Esophagus squamous epithelium (tissue), 5 donors: ENCODE measurements at regions not wholly inside any gene's neighbourhood (a gene's known extent, or its start where the extent isn't known, plus 50 kb on each side); places are given as distances from the start of the nearest gene placed in this dataset.

Source experiments
- DNase-seq: peaks from one replicate; lab custom pipeline; 2025; lab: John Stamatoyannopoulos, UW
- H3K27ac ChIP-seq, 4 donors: fragments of 200-600 bp; sonication (generic); one replicate each; pipeline ENCODE4 v1.5.1; 2016 to 2019; ENCODE audit warnings: mild to moderate bottlenecking in 1 of 4
- H3K27me3 ChIP-seq, 4 donors: fragments of 200-600 bp; sonication (generic); 1 replicate in 3 of 4; 2 replicates in 1 of 4; pipeline versions ENCODE4 v1.5.1 to v1.6.0; 2017 to 2021; ENCODE audit warnings: antibody characterized with exemption in 1 of 4
- H3K36me3 ChIP-seq, 3 donors: fragments of 200-600 bp; sonication (generic); one replicate each; pipeline ENCODE4 v1.5.1; 2016 to 2019
- H3K4me1 ChIP-seq, 3 donors: fragments of 200-600 bp; sonication (generic); one replicate each; pipeline ENCODE4 v1.5.1; 2017 to 2019
- H3K4me3 ChIP-seq, 4 donors: fragments of 200-600 bp; sonication (generic); 1 replicate in 3 of 4; 2 replicates in 1 of 4; pipeline ENCODE4 v1.5.1; 2016 to 2019; ENCODE audit warnings: mild to moderate bottlenecking in 2 of 4, moderate library complexity in 1 of 4
- H3K9me3 ChIP-seq, 3 donors: fragments of 200-600 bp; sonication (generic); one replicate each; pipeline ENCODE4 v1.5.1; 2016 to 2019
- POLR2A ChIP-seq, 4 donors: fragments of 450-650 bp; IDR thresholded peaks; one replicate each; pipeline ENCODE4 v1.6.1; 2017; ENCODE audit warnings: antibody characterized with exemption in 4 of 4, mild to moderate bottlenecking in 4 of 4, moderate library complexity in 3 of 4
- WGBS, 2 donors: methylation state at CpG; one replicate each; pipeline ENCODE4 v1.1.5; 2018; 5-methylcytosine and 5-hydroxymethylcytosine counted together
- intact Hi-C: fragments of 100-400 bp; cut with DNase I; formaldehyde crosslinking; loops from one replicate; pipeline ENCODE4 v1.15.0; 2022
- TF ChIP-seq, protein P1 (sequence below), 6 experiments: fragments of 450-650 bp in 4 of 6; fragments of 200-600 bp in 2 of 6; sonication (generic) in 2 of 6; IDR thresholded peaks; one replicate each; pipeline ENCODE4 v1.5.1; 2016 to 2019; ENCODE audit warnings: antibody characterized with exemption in 6 of 6, mild to moderate bottlenecking in 4 of 6, moderate library complexity in 4 of 6
- donor health status: DM: yes; HTN: yes; CAD: no.

DNA sequence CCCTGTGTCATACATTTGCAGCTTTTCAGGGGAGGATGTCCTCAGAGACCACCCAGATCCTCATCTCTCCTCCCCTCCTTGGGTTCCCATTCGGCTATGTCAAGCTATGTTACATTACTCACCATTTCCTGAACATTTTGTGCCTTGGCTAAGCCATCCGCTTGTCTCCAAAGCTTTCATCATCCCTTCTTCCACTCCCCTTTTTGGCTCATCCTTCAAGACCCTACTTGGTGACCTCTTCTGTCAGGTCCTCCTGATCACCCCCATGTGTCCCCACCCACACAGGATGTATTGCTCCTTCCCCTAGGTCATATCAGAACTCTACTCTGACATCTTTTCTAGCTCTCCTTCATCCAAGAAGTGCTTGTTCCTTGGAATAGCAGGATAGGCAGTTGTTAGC lies 81.8 kb downstream of the BOD1 start:
- H3K27ac ChIP-seq, result no peak overlapping the region
- no peak for DNase-seq
- no peaks in the 10 kb centered on the region for H3K4me1 ChIP-seq
- no peaks in the 10 kb centered on the region for H3K36me3 ChIP-seq
- no peak overlapping the region for H3K4me3 ChIP-seq
- intact Hi-C loops, result no loop called here
- H3K27me3 ChIP-seq, result peaks cover 0 to 5% (median 0%) of the 10 kb centered on the region in 4 donors
- WGBS, 2 donors, result 62 to 69% methylated on average over 2 of the region's 2 CpGs
- TF ChIP-seq, protein P1, sequence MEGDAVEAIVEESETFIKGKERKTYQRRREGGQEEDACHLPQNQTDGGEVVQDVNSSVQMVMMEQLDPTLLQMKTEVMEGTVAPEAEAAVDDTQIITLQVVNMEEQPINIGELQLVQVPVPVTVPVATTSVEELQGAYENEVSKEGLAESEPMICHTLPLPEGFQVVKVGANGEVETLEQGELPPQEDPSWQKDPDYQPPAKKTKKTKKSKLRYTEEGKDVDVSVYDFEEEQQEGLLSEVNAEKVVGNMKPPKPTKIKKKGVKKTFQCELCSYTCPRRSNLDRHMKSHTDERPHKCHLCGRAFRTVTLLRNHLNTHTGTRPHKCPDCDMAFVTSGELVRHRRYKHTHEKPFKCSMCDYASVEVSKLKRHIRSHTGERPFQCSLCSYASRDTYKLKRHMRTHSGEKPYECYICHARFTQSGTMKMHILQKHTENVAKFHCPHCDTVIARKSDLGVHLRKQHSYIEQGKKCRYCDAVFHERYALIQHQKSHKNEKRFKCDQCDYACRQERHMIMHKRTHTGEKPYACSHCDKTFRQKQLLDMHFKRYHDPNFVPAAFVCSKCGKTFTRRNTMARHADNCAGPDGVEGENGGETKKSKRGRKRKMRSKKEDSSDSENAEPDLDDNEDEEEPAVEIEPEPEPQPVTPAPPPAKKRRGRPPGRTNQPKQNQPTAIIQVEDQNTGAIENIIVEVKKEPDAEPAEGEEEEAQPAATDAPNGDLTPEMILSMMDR (IDR thresholded peaks at IDR 0.05), result no peak
- no peak for TF ChIP-seq POLR2A (IDR thresholded peaks at IDR 0.05)
- no peaks in the 10 kb centered on the region for H3K9me3 ChIP-seq

DNA sequence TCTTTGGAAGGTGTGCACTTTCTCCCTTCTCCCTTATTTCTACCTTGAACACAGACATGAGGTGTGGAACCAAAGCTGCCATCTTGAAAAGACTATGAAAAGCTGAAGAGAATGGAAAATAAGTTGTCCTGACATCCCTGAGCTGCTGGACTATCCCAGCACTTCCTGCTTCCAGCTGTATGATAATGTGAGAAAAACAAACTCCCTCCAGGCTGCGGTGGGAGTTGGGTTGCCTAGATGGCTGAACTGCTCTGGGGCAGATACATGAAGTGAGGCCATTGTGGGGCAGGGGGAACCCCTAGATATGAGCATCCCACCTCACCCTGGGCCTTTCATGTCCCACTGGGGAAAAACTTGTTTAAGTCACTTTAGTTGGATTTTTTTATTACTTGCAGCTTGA lies 82.4 kb downstream of the BOD1 start:
- Histone ChIP-seq H3K9me3 (no peaks in the 10 kb centered on the region), H3K27me3 (peaks cover 0 to 5% (median 0%) of the 10 kb centered on the region in 4 donors), H3K36me3 (no peaks in the 10 kb centered on the region), H3K27ac (no peak overlapping the region), H3K4me1 (no peaks in the 10 kb centered on the region), H3K4me3 (no peak overlapping the region)
- DNase-seq, result no peak
- intact Hi-C loops, result no loop called here
- WGBS, 2 donors, result 11 to 33% methylated on average over 1 of the region's 1 CpG
- TF ChIP-seq POLR2A (IDR thresholded peaks at IDR 0.05), result no peak
- TF ChIP-seq, protein P1 (IDR thresholded peaks at IDR 0.05), result no peak

DNA sequence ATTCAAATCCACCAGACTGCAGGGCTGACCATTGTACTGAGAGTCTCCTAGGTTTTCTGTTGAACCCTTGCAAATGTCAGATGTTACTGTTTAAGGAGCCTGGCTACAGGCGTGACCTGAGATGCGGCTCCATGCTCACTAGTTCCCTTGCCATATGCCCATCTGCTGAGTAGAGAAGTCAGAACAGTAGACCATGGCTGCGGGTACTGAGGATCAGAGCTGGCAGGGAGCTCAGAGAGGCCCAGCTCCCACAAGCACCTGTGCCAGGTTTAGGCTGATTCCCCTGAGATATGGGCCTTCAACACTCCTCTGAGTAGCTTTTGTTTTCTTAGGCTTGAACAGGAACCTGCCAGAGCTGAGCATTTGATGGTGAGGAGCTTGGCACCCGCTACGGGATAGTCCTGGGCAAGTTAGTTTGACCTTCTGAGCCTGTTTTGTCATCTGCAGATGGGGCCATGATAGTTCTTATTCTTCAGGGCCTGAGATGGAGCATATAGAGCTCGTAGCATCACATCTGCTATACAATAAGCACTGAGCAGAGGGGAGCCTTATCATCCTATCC lies 83.7 kb downstream of the BOD1 start:
- 83 to 84% methylated on average over 2 to 4 of the region's 6 CpGs for WGBS, 2 donors
- Histone ChIP-seq H3K4me3 (no peak overlapping the region), H3K36me3 (no peaks in the 10 kb centered on the region), H3K27me3 (no peaks in the 10 kb centered on the region), H3K4me1 (no peaks in the 10 kb centered on the region), H3K27ac (no peak overlapping the region), H3K9me3 (no peaks in the 10 kb centered on the region)
- intact Hi-C loops, result no loop called here
- DNase-seq, result no peak
- no peak for TF ChIP-seq POLR2A (IDR thresholded peaks at IDR 0.05)
- TF ChIP-seq, protein P1 (IDR thresholded peaks at IDR 0.05), result no peak

DNA sequence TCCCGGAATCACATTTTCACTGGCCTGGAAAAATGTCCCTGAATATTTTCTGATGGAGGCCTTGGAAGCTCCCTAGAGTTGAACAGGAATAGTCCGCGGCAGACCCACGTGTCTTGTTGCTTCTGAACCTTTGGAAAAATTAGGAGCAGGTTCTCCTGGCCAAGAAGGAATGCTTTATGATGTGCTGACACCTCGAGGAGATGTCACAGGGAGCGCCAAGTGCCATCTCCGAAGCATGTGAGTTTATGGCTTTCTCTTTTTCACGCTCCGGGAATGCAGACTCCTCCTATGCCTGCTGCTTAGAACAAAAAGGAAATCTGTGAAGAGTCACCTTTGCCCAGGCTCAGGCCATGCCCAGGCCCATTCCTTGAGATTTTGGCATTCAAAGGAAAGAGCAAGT lies 84.6 kb downstream of the BOD1 start:
- no peaks in the 10 kb centered on the region for H3K4me1 ChIP-seq
- intact Hi-C loops, result no loop called here
- no peak overlapping the region for H3K27ac ChIP-seq
- no peak for TF ChIP-seq POLR2A (IDR thresholded peaks at IDR 0.05)
- TF ChIP-seq, protein P1 (IDR thresholded peaks at IDR 0.05), result no peak
- no peak for DNase-seq
- no peak overlapping the region for H3K4me3 ChIP-seq
- no peaks in the 10 kb centered on the region for H3K36me3 ChIP-seq
- 88% methylated on average over 7 to 9 of the region's 9 CpGs for WGBS, 2 donors
- H3K9me3 ChIP-seq, result no peaks in the 10 kb centered on the region
- H3K27me3 ChIP-seq, result no peaks in the 10 kb centered on the region

DNA sequence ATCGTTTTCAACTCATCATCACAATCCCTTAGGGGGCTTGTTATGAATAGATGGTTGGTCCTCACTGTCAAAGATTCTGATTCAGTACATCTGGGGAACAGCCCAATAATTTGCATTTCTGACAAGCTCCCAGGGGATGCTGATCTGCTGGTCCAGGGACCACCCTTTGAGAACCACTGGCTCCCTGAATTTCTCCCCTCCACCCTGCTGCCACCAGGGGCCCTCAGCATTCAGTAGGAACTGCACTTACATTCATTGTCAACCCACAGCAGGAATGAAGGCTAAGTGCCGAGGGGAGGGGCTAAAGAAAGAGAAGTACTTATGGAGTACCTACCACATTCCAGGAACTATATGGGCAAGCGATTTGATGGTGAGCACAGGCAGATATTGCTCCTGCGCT lies 85.9 kb downstream of the BOD1 start:
- intact Hi-C loops, result no loop called here
- peaks cover 0 to under 1% (median 0%) of the 10 kb centered on the region in 4 donors for H3K27me3 ChIP-seq
- H3K9me3 ChIP-seq, result no peaks in the 10 kb centered on the region
- H3K4me1 ChIP-seq, result no peaks in the 10 kb centered on the region
- H3K4me3 ChIP-seq, result no peak overlapping the region
- no peak overlapping the region for H3K27ac ChIP-seq
- no peak for DNase-seq
- TF ChIP-seq POLR2A (IDR thresholded peaks at IDR 0.05), result no peak
- TF ChIP-seq, protein P1 (IDR thresholded peaks at IDR 0.05), result no peak
- no peaks in the 10 kb centered on the region for H3K36me3 ChIP-seq
- 77 to 86% methylated on average over 4 of the region's 4 CpGs for WGBS, 2 donors
